ENCODE measurements at regions not wholly inside any gene's neighbourhood (a gene's known extent, or its start where the extent isn't known, plus 50 kb on each side); places are given as distances from the start of the nearest gene placed in this dataset.

GRCh38 chr5:7190712-7191250 is 205.2 kb upstream of the ADCY2 start:
- H3K36me3 Mint-ChIP-seq: no peaks in the 10 kb centered on the region
- no peaks in the 10 kb centered on the region for H3K9me3 Mint-ChIP-seq
- H3K4me3 Mint-ChIP-seq: peak overlapping the region; percentile 37
- H3K27me3 Mint-ChIP-seq: no peaks in the 10 kb centered on the region
- DNase-seq (ENCODE audit: extremely low spot score, unreplicated experiment): no peak
- peaks cover 6% of the 10 kb centered on the region for H3K4me1 Mint-ChIP-seq (ENCODE audit: unreplicated experiment)
- TF ChIP-seq CTCF (conservative IDR thresholded peaks at IDR 0.05): no peak
- H3K27ac Mint-ChIP-seq: peak overlapping the region; percentile 9

- H3K4me3 Mint-ChIP-seq: no peak overlapping the region
- H3K27ac Mint-ChIP-seq: peak overlapping the region; percentile 48
- no peaks in the 10 kb centered on the region for H3K27me3 Mint-ChIP-seq
- TF ChIP-seq CTCF (conservative IDR thresholded peaks at IDR 0.05): no peak
- H3K9me3 Mint-ChIP-seq: no peaks in the 10 kb centered on the region
- peaks cover 6% of the 10 kb centered on the region for H3K4me1 Mint-ChIP-seq (ENCODE audit: unreplicated experiment)
- H3K36me3 Mint-ChIP-seq: no peaks in the 10 kb centered on the region
- no peak for DNase-seq (ENCODE audit: extremely low spot score, unreplicated experiment)
Observed at GRCh38 chr5:7192016-7192415, 203.9 kb upstream of the ADCY2 start.

GRCh38 chr5:7202846-7203245 is 193.1 kb upstream of the ADCY2 start:
- Mint-ChIP-seq H3K27me3 (peaks cover 10% of the 10 kb centered on the region), H3K4me3 (no peak overlapping the region), H3K4me1 (ENCODE audit: unreplicated experiment) (no peaks in the 10 kb centered on the region), H3K9me3 (no peaks in the 10 kb centered on the region), H3K36me3 (no peaks in the 10 kb centered on the region), H3K27ac (no peak overlapping the region)
- no peak for DNase-seq (ENCODE audit: extremely low spot score, unreplicated experiment)
- TF ChIP-seq CTCF (conservative IDR thresholded peaks at IDR 0.05): no peak

GRCh38 chr5:7207979-7208378 is 188.0 kb upstream of the ADCY2 start:
- H3K27ac Mint-ChIP-seq: no peak overlapping the region
- no peak for DNase-seq (ENCODE audit: extremely low spot score, unreplicated experiment)

GRCh38 chr5:7208938-7209337 is 187.0 kb upstream of the ADCY2 start:
- Mint-ChIP-seq H3K27me3 (peaks cover 10% of the 10 kb centered on the region), H3K9me3 (no peaks in the 10 kb centered on the region), H3K4me1 (ENCODE audit: unreplicated experiment) (peaks cover 17% of the 10 kb centered on the region), H3K27ac (peak overlapping the region; percentile 11), H3K4me3 (peak overlapping the region; percentile 20), H3K36me3 (no peaks in the 10 kb centered on the region)
- DNase-seq (ENCODE audit: extremely low spot score, unreplicated experiment): no peak
- TF ChIP-seq CTCF (conservative IDR thresholded peaks at IDR 0.05): no peak

More at GRCh38 chr5:7207979-7208378, 188.0 kb upstream of the ADCY2 start:
- no peaks in the 10 kb centered on the region for H3K36me3 Mint-ChIP-seq
- H3K27me3 Mint-ChIP-seq: peaks cover 10% of the 10 kb centered on the region
- H3K4me1 Mint-ChIP-seq (ENCODE audit: unreplicated experiment): peaks cover 17% of the 10 kb centered on the region
- no peak overlapping the region for H3K4me3 Mint-ChIP-seq
- TF ChIP-seq CTCF (conservative IDR thresholded peaks at IDR 0.05): no peak
- no peaks in the 10 kb centered on the region for H3K9me3 Mint-ChIP-seq

GRCh38 chr5:7209658-7210057 is 186.3 kb upstream of the ADCY2 start:
- no peak overlapping the region for H3K27ac Mint-ChIP-seq
- no peak for TF ChIP-seq CTCF (conservative IDR thresholded peaks at IDR 0.05)
- H3K27me3 Mint-ChIP-seq: peaks cover 9% of the 10 kb centered on the region
- H3K36me3 Mint-ChIP-seq: no peaks in the 10 kb centered on the region
- H3K4me3 Mint-ChIP-seq: no peak overlapping the region
- peaks cover 17% of the 10 kb centered on the region for H3K4me1 Mint-ChIP-seq (ENCODE audit: unreplicated experiment)
- DNase-seq (ENCODE audit: extremely low spot score, unreplicated experiment): no peak
- H3K9me3 Mint-ChIP-seq: no peaks in the 10 kb centered on the region

Data from type B pancreatic cell (in vitro differentiated cells).